ENCODE measurements at regions not wholly inside any gene's neighbourhood (a gene's known extent, or its start where the extent isn't known, plus 50 kb on each side); places are given as distances from the start of the nearest gene placed in this dataset.

- ATAC-seq (ENCODE audit: low read depth), result no peak
- no peaks in the 10 kb centered on the region for H3K4me1 Mint-ChIP-seq
- no peak overlapping the region for H3K27ac Mint-ChIP-seq
- intact Hi-C loops (cut with micrococcal nuclease), result no loop called here
- no peaks in the 10 kb centered on the region for H3K27me3 Mint-ChIP-seq
- ChIA-PET POLR2A (no interaction called here), CTCF (no interaction called here)
- TF ChIP-seq CTCF (IDR thresholded peaks at IDR 0.05), result no peak
- H3K4me3 Mint-ChIP-seq, result no peak overlapping the region
- DNase-seq, result no peak
- no peaks in the 10 kb centered on the region for H3K36me3 Mint-ChIP-seq (ENCODE audit: low read depth)
- H3K9me3 Mint-ChIP-seq, result no peaks in the 10 kb centered on the region
Measured at GRCh38 chr1:186757851-186758250, 70.9 kb upstream of the PLA2G4A start.

GRCh38 chr1:186754542-186755145 lies 74.1 kb upstream of the PLA2G4A start:
- intact Hi-C loops (cut with micrococcal nuclease), result no loop called here
- ATAC-seq (ENCODE audit: low read depth) (no peak), DNase-seq (no peak)
- H3K27ac Mint-ChIP-seq, result no peak overlapping the region
- H3K27me3 Mint-ChIP-seq, result no peaks in the 10 kb centered on the region
- no peak overlapping the region for H3K4me3 Mint-ChIP-seq
- H3K36me3 Mint-ChIP-seq (ENCODE audit: low read depth), result no peaks in the 10 kb centered on the region
- no peaks in the 10 kb centered on the region for H3K4me1 Mint-ChIP-seq
- ChIA-PET CTCF (no interaction called here), POLR2A (no interaction called here)
- H3K9me3 Mint-ChIP-seq, result no peaks in the 10 kb centered on the region
- TF ChIP-seq CTCF (IDR thresholded peaks at IDR 0.05), result no peak

- ATAC-seq (ENCODE audit: low read depth), result no peak
- Mint-ChIP-seq H3K4me3 (no peak overlapping the region), H3K27me3 (no peaks in the 10 kb centered on the region), H3K4me1 (no peaks in the 10 kb centered on the region), H3K27ac (no peak overlapping the region), H3K36me3 (ENCODE audit: low read depth) (no peaks in the 10 kb centered on the region), H3K9me3 (peaks cover 4% of the 10 kb centered on the region)
- intact Hi-C loops (cut with micrococcal nuclease), result no loop called here
- ChIA-PET CTCF (no interaction called here), POLR2A (no interaction called here)
- TF ChIP-seq CTCF (IDR thresholded peaks at IDR 0.05), result no peak
- DNase-seq, result no peak
Measured at GRCh38 chr1:186753241-186753640, 73.0 kb upstream of the PTGS2 start.

- no peak for ATAC-seq (ENCODE audit: low read depth)
- H3K4me1 Mint-ChIP-seq, result no peaks in the 10 kb centered on the region
- intact Hi-C loops (cut with micrococcal nuclease), result no loop called here
- no peak for TF ChIP-seq CTCF (IDR thresholded peaks at IDR 0.05)
- DNase-seq, result no peak
- H3K27ac Mint-ChIP-seq, result no peak overlapping the region
- CTCF ChIA-PET, result no interaction called here
- no peaks in the 10 kb centered on the region for H3K27me3 Mint-ChIP-seq
- H3K9me3 Mint-ChIP-seq, result peaks cover 10% of the 10 kb centered on the region
- no peaks in the 10 kb centered on the region for H3K36me3 Mint-ChIP-seq (ENCODE audit: low read depth)
- POLR2A ChIA-PET, result no interaction called here
- no peak overlapping the region for H3K4me3 Mint-ChIP-seq
Measured at GRCh38 chr1:186750257-186750656, 70.0 kb upstream of the PTGS2 start.

GRCh38 chr1:186749820-186750219 lies 69.6 kb upstream of the PTGS2 start:
- DNase-seq (no peak), ATAC-seq (ENCODE audit: low read depth) (no peak)
- H3K36me3 Mint-ChIP-seq (ENCODE audit: low read depth), result no peaks in the 10 kb centered on the region
- intact Hi-C loops (cut with micrococcal nuclease), result no loop called here
- H3K27me3 Mint-ChIP-seq, result no peaks in the 10 kb centered on the region
- H3K4me3 Mint-ChIP-seq, result no peak overlapping the region
- peaks cover 10% of the 10 kb centered on the region for H3K9me3 Mint-ChIP-seq
- no peaks in the 10 kb centered on the region for H3K4me1 Mint-ChIP-seq
- no peak for TF ChIP-seq CTCF (IDR thresholded peaks at IDR 0.05)
- ChIA-PET POLR2A (no interaction called here), CTCF (no interaction called here)
- H3K27ac Mint-ChIP-seq, result no peak overlapping the region
